PC-3 (cell line): ENCODE measurements at regions not wholly inside any gene's neighbourhood (a gene's known extent, or its start where the extent isn't known, plus 50 kb on each side); places are given as distances from the start of the nearest gene placed in this dataset.

ENCODE experiments used
- CTCF ChIP-seq: fragments of 300-600 bp; sonication (generic); conservative IDR thresholded peaks from 2 replicates; pipeline ENCODE4 v1.5.1; 2017; ENCODE audit warnings: antibody characterized with exemption, low read depth, mild to moderate bottlenecking, low read length
- EZH2 ChIP-seq: fragments of 300-600 bp; sonication (generic); IDR thresholded peaks from one replicate; pipeline ENCODE4 v1.6.1; 2017; ENCODE audit warnings: antibody characterized with exemption, mild to moderate bottlenecking, low read length; ENCODE audit not compliant: unreplicated experiment

DNA sequence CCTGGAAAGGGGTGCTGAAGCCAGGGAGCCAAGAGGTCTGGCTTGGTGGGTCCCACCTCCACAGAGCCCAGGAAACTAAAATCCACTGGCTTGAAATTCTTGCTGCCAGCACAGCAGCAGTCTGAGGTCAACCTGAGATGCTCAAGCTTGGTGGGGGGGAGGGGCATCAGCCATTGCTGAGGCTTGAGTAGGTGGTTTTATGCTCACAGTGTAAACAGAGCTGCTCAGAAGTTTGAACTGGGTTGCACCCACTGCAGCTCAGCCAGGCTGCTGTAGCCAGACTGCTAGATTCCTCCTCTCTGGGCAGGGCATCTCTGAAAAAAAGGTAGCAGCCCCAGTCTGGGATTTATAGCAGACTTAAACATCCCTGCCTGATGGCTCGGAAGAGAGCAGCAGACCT is 55.5 kb upstream of the FBXL17 start:
- TF ChIP-seq CTCF: no peak
- no peak for TF ChIP-seq EZH2
